ENCODE measurements at regions not wholly inside any gene's neighbourhood (a gene's known extent, or its start where the extent isn't known, plus 50 kb on each side); places are given as distances from the start of the nearest gene placed in this dataset.

DNA sequence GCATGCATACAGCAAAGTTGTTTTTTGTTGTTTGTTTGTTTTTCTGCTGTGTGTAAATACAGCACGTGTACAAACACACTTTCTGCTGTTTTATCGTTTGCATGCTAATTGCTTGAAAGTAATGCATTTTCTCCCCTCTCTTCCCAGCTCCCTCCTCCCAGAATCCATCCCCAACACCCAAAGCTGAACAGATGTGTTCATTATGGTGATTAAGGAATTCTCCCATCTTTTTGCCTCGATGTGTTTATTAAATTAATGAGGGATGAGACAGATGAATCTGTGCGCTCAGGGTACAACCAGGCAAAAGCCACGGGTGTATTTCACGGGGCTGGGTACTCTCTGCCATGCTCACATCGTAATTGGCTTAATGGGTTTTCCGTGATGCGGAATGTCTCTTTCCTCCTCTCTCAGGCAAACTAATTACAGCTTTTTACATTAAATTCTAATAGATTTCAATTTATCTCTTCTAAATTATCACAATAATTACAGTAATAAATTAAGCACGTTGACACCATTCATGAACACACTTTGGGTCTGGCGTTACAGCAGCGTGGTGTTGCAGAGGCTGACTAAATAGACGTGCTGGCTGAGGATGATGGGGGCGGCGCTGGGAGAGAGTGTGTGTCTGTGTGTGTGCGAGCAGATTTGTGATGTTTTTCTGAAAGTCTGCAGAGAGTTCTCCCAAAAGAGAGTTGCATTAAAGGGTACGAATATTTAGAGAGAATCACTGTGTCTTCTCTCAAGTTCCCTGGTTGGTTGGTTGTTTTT is 117.7 kb downstream of the CRLF2 start:
- Histone ChIP-seq H3K9me3 (peaks cover 11% of the 10 kb centered on the region), H3K4me3 (no peak overlapping the region), H3K4me1 (no peaks in the 10 kb centered on the region), H3K4me2 (no peak overlapping the region), H3K27ac (no peak overlapping the region)
- CTCF ChIA-PET: no interaction called here
- WGBS (ENCODE audit: missing lambda C conversion rate): 62% methylated on average over 17 of the region's 17 CpGs
- TF ChIP-seq, protein P1, sequence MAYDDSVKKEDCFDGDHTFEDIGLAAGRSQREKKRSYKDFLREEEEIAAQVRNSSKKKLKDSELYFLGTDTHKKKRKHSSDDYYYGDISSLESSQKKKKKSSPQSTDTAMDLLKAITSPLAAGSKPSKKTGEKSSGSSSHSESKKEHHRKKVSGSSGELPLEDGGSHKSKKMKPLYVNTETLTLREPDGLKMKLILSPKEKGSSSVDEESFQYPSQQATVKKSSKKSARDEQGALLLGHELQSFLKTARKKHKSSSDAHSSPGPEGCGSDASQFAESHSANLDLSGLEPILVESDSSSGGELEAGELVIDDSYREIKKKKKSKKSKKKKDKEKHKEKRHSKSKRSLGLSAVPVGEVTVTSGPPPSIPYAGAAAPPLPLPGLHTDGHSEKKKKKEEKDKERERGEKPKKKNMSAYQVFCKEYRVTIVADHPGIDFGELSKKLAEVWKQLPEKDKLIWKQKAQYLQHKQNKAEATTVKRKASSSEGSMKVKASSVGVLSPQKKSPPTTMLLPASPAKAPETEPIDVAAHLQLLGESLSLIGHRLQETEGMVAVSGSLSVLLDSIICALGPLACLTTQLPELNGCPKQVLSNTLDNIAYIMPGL (CRISPR knock-in tag; IDR thresholded peaks at IDR 0.05; ENCODE audit: borderline replicate concordance): no peak
- TF ChIP-seq MAFK (IDR thresholded peaks at IDR 0.05; ENCODE audit: partially characterized antibody) (no peak), CEBPB (IDR thresholded peaks at IDR 0.05) (no peak), POLR2AphosphoS2 (conservative IDR thresholded peaks at IDR 0.05; ENCODE audit: low read length) (no peak), JUN (IDR thresholded peaks at IDR 0.05) (no peak), POLR2A (IDR thresholded peaks at IDR 0.05; ENCODE audit: low read length) (no peak), TFCP2L1 (CRISPR knock-in tag; IDR thresholded peaks at IDR 0.05) (no peak)
- TF ChIP-seq, protein P2, sequence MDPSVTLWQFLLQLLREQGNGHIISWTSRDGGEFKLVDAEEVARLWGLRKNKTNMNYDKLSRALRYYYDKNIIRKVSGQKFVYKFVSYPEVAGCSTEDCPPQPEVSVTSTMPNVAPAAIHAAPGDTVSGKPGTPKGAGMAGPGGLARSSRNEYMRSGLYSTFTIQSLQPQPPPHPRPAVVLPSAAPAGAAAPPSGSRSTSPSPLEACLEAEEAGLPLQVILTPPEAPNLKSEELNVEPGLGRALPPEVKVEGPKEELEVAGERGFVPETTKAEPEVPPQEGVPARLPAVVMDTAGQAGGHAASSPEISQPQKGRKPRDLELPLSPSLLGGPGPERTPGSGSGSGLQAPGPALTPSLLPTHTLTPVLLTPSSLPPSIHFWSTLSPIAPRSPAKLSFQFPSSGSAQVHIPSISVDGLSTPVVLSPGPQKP (IDR thresholded peaks at IDR 0.05; ENCODE audit: low read depth, low read length): no peak
- TF ChIP-seq, protein P3, sequence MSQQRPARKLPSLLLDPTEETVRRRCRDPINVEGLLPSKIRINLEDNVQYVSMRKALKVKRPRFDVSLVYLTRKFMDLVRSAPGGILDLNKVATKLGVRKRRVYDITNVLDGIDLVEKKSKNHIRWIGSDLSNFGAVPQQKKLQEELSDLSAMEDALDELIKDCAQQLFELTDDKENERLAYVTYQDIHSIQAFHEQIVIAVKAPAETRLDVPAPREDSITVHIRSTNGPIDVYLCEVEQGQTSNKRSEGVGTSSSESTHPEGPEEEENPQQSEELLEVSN (IDR thresholded peaks at IDR 0.05; ENCODE audit: borderline replicate concordance, low read depth): no peak
- TF ChIP-seq, protein P4, sequence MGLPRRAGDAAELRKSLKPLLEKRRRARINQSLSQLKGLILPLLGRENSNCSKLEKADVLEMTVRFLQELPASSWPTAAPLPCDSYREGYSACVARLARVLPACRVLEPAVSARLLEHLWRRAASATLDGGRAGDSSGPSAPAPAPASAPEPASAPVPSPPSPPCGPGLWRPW (IDR thresholded peaks at IDR 0.05): no peak
- TF ChIP-seq, protein P5, sequence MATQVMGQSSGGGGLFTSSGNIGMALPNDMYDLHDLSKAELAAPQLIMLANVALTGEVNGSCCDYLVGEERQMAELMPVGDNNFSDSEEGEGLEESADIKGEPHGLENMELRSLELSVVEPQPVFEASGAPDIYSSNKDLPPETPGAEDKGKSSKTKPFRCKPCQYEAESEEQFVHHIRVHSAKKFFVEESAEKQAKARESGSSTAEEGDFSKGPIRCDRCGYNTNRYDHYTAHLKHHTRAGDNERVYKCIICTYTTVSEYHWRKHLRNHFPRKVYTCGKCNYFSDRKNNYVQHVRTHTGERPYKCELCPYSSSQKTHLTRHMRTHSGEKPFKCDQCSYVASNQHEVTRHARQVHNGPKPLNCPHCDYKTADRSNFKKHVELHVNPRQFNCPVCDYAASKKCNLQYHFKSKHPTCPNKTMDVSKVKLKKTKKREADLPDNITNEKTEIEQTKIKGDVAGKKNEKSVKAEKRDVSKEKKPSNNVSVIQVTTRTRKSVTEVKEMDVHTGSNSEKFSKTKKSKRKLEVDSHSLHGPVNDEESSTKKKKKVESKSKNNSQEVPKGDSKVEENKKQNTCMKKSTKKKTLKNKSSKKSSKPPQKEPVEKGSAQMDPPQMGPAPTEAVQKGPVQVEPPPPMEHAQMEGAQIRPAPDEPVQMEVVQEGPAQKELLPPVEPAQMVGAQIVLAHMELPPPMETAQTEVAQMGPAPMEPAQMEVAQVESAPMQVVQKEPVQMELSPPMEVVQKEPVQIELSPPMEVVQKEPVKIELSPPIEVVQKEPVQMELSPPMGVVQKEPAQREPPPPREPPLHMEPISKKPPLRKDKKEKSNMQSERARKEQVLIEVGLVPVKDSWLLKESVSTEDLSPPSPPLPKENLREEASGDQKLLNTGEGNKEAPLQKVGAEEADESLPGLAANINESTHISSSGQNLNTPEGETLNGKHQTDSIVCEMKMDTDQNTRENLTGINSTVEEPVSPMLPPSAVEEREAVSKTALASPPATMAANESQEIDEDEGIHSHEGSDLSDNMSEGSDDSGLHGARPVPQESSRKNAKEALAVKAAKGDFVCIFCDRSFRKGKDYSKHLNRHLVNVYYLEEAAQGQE (IDR thresholded peaks at IDR 0.05): no peak
- no peak for FAIRE-seq
- POLR2A ChIA-PET: no interaction called here
- no peak for DNase-seq (ENCODE audit: low read depth in 1 of 2, low spot score in 1 of 2)
- no peak for ATAC-seq

DNA sequence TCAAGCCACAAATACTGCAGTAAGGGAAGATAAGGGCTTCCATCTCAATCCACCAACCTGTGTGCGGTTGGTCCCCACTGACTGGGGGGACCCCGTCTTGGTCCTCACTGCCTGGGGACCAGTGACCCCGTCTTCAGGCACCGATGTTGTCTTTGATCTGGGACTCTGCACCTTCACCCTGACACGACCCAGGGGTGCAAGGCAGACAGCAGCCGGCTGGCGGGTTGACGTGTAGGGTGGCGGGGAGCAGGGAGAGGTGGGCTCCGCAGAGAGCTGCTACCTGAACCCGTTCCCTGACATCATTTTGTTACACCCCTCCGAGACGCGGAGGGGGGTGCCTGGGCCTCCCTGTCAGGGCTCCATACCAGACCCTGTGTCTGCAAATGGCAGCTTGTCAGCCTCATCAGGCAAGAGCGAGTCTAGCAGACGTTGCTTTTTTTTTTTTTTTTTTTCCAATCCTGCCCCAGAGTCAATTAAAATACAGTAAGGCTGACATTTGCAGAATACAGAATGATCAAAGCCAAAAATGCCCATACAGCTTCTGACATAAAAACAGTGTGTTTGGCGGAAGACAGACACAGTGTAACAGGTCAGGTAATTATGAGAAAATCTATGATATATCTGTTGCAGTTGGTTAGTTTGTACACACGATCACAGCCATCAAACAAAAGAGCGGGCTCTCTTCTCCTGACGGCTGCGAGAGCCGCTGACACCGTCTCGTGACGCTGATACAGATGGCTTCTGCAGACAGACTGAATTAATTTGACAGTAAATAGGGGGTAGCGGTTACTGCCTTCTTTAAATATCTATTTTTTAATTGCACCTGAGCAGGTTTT is 118.6 kb downstream of the CRLF2 start:
- ChIA-PET POLR2A (no interaction called here), CTCF (no interaction called here)
- no peak for DNase-seq (ENCODE audit: low read depth in 1 of 2, low spot score in 1 of 2)
- Histone ChIP-seq H3K4me2 (no peak overlapping the region), H3K4me1 (no peaks in the 10 kb centered on the region), H3K9me3 (peaks cover 11% of the 10 kb centered on the region), H3K27ac (0 out of 6 replicates have a peak overlapping the region, but pooled peaks of 1 of the 2 experiments have one; percentile 33), H3K4me3 (no peak overlapping the region)
- no peak for FAIRE-seq
- ATAC-seq: peak in 1 of 2 experiments; percentile 24; a peak in 2 of 6 replicates
- TF ChIP-seq GATA3 (IDR thresholded peaks at IDR 0.05; ENCODE audit: borderline replicate concordance): no peak
- TF ChIP-seq CHD2 (IDR thresholded peaks at IDR 0.05; ENCODE audit: low read length, partially characterized antibody): no peak
- no peak for TF ChIP-seq CHD4 (IDR thresholded peaks at IDR 0.05; ENCODE audit: borderline replicate concordance)
- no peak for TF ChIP-seq FOSL2 (IDR thresholded peaks at IDR 0.05)
- no peak for TF ChIP-seq FOSL2 (CRISPR knock-in tag; IDR thresholded peaks at IDR 0.05)
- TF ChIP-seq, protein P3 (IDR thresholded peaks at IDR 0.05; ENCODE audit: borderline replicate concordance, low read depth): no peak
- TF ChIP-seq EP300 (IDR thresholded peaks at IDR 0.05): no peak
- TF ChIP-seq, protein P6, sequence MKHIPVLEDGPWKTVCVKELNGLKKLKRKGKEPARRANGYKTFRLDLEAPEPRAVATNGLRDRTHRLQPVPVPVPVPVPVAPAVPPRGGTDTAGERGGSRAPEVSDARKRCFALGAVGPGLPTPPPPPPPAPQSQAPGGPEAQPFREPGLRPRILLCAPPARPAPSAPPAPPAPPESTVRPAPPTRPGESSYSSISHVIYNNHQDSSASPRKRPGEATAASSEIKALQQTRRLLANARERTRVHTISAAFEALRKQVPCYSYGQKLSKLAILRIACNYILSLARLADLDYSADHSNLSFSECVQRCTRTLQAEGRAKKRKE (CRISPR knock-in tag; IDR thresholded peaks at IDR 0.05; ENCODE audit: low read depth): no peak
- TF ChIP-seq, protein P7, sequence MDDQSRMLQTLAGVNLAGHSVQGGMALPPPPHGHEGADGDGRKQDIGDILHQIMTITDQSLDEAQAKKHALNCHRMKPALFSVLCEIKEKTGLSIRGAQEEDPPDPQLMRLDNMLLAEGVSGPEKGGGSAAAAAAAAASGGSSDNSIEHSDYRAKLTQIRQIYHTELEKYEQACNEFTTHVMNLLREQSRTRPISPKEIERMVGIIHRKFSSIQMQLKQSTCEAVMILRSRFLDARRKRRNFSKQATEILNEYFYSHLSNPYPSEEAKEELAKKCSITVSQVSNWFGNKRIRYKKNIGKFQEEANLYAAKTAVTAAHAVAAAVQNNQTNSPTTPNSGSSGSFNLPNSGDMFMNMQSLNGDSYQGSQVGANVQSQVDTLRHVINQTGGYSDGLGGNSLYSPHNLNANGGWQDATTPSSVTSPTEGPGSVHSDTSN (IDR thresholded peaks at IDR 0.05): no peak
- no peak for TF ChIP-seq NPAS2 (CRISPR knock-in tag; IDR thresholded peaks at IDR 0.05; ENCODE audit: borderline replicate concordance)
- no peak for TF ChIP-seq HEYL (CRISPR knock-in tag; IDR thresholded peaks at IDR 0.05)
- no peak for TF ChIP-seq ZNF302 (CRISPR knock-in tag; IDR thresholded peaks at IDR 0.05)
- TF ChIP-seq RCOR1 (IDR thresholded peaks at IDR 0.05; ENCODE audit: low read depth, low read length): no peak
- WGBS (ENCODE audit: missing lambda C conversion rate): 73% methylated on average over 26 of the region's 26 CpGs
